CD1c-positive myeloid dendritic cell (primary cell): ENCODE measurements at regions not wholly inside any gene's neighbourhood (a gene's known extent, or its start where the extent isn't known, plus 50 kb on each side); places are given as distances from the start of the nearest gene placed in this dataset.
"Not testable (repeated sequence)": the region's sequence is repeated elsewhere in the genome, so short reads cannot be mapped to it uniquely, and the experiment has no call there.

ENCODE experiments used
- DNase-seq: peaks from one replicate; pipeline ENCODE4 v3.0.0-alpha.2; 2016; ENCODE audit errors: extremely low spot score

DNA sequence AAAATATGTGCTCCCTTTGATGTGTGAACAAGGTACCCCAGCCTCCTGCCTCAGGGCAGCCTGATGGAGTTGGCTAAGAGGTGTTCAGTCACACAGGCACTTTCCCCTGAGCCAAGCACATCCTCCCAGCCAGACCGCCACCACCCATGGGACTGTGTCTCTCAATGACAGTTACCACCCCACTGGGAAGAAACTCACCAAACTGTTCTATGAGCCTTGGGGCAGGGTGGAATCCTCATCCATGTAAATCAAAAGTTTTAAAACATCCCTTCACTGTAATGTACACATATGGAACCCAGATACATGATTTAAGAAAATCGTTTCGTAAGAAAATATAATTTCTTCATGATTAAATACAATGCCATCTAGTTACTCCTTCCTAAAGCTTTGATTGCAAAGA lies 138.4 kb upstream of the LSM14A start:
- DNase-seq = no peak

DNA sequence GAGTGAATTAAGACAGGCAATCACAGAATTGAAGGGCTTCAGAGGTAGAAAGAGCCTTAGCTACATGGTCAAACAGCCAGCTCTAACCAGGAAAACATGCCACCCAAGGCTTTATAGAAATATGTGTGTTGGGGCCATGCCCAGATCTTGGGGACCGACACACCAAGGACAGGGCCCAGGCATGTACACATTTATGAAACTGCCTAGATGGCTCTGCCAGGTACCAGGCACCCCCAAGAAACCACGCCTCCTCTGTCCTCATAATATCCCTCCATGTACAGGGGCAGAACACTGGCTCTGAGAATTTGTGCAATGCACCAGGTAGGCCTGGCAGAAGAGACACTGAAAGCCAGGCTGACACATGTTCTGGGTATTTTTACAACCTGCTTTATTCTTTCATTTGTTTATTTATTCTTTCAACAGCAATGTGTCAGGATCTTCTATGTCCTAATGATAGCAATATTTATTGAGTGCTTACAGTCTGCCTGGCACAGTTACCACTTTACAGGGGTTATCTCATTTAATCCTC lies 137.9 kb upstream of the LSM14A start:
- DNase-seq = no peak

DNA sequence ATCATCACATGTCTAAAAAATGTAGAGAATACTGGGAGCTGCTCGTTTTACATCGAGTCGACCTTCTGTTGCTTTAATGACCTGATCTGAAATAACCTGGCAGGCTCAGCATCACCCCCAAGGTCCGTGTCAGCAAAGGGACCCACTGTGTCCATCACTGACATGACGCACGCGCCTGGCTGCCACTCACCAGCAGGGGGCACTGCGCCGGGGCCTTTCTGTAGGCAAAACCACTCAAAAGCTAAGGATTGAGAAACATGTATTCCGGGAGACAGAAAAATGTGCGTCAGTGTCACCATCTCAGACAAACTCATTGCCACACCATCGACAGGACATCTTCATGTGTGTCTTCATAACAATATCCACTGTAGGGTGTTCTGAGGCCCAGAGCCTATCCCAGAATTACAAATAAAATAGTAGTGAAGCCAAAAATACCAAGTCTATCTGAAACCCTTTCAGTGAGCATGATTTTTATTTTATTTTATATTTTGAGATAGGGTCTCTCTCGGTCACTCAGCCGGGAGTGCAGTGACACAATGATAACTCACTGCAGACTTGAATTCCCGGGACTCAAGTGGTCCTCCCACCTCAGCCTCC lies 130.3 kb upstream of the LSM14A start:
- peak; percentile 68 for DNase-seq

DNA sequence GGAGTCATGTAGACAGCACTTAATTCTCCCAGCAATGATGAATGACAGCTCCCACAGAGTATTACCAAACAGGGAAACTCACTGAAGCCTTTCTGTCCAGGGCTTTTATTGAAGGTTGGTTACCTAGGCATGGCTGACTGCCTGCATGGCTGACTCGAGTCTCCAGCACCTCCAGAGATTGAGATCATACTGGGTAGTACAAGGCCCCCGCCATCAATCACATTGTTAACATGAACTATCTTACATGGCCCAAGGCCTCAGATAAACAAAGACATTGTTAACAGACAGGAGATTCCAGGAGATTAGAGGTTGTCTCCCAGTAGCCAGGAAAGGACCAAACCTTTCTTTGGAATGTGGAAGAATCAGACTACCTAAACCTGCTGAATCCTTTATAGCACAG lies 128.3 kb upstream of the LSM14A start:
- no peak for DNase-seq

DNA sequence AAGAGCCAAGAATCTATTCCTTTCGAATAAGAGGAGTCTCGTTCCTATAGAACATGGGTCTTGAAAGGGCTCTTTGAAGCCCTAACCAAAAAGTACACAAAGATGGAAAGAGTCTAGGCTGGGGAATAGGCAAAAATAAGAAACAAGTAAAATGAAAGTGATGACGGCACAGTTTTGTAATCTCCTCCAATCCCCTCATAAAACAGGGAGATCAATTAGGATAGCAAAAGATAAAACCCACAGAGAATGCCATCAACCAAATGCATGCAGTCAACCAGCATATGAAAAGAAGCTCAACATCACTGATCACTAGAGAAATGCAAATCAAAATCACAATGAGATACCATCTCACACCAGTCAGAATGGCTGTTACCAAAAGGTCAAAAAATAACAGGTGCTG lies 122.4 kb upstream of the LSM14A start:
- no peak for DNase-seq

DNA sequence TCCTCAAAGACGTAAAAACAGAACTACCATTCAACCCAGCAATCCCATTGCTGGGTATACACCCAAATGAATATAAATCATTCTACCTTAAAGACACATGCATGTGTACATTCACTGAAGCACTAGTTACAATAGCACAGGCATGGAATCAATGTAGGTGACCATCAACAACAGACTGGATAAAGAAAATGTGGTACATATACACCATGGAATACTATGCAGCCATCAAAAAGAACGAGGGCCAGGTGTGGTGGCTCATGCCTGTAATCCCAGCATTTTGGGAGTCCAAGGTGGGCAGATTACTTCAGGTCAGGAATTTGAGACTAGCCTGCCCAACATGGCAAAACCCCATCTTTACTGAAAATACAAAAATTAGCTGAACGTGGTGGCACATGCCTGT lies 121.9 kb upstream of the LSM14A start:
- not testable (repeated sequence) for DNase-seq

DNA sequence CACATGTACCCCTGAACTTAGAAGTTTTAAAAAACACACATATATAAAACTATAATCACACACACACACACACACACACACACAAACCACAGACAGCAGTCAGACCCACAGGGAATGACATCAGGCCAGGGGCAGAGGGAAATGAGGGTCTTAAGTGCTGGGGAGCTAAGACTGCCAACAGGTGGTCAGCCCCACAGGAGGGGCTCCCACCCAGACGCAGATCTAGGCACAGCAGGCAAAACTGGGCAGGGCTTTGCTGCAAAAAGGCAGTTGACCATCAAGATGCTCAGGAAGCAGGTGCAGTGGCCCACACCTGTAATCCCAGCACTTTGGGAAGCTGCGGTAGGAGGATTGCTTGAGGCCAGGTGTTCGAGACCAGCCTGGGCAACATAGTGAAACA lies 121.0 kb upstream of the LSM14A start:
- DNase-seq = no peak

DNA sequence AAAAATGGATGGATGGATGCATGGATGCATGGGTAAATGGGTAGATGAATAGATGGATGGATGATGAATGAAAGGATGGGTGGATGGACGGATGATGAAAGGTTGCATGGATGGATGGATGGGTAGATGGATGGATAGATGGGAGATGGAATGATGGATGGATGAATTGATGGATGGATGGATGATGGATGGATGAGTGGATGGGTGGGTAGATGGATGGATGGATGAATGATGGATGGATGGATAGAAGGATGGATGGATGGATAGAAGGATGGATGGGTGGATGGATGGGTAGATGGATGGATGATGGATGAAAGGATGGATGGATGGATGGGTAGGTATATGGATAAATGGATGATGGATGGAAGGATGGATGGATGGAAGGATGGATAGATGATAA lies 115.1 kb upstream of the LSM14A start:
- no peak for DNase-seq

DNA sequence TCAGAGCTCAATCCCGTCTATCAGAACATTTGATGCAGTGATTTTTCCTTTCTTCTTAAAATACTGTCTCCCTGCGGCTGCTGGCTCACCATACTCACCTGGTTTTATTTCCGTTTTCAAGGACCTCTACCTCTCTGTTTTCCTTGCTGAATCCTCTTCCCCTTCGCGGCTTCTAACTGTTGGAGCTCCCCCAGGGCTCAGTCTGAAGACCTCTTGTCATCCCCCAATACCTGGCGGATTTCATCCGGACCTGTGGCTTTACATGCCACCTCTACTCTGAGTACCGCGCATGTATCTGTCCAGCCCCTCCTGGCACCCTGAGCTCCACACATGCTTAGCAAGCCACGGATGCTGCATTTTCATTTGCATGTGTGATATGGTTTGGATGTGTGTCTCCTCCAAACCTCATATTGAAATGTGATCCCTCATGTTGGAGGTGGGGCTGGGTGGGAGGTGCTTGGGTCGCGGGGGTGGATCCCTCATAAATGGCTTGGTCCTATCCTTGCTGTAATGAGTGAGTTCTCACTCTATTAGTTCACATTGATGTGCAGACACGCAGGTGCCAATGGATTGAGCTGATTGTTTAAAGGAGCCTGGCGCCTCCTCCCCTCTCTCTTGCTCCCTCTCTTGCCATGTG lies 106.2 kb upstream of the LSM14A start:
- no peak for DNase-seq

DNA sequence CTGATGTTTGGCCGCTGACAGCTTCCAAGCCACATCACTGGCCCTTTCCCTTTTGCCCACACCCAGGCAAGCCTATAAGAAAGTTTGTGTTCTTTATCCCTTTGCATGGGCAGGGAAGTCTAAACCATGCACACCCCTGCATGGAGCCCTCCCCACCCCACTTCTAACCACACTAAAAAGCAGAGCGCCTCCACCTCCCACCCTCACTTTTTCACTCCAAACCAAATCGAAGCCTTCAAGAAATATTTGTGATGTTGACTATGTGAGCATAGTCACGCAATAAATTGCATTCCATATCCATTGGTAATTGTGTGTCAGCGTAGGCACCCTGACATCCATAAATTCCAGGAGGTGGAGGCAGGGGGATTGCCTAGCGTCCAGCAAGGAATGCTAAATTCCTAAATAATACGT lies 104.4 kb upstream of the LSM14A start:
- no peak for DNase-seq

DNA sequence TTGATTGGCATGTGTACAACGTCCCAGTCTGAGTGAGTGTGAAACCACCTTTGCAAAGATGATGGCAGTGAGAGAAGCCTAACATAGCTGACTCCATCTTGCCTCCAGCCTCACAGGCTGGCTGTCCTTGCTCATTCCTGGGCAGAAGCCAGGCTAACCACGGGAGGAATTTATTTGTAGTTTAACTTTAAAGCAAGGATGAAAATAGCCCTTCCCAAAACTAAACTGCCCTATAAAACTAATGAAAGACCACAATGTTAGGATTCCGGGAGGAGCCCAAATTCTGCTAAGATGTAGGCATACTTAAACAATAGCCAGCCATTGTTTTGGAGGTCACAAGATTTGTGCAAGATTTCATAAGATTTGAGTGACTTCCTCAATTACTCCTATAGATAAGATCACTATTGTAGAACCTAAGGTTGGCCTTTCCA lies 96.6 kb upstream of the LSM14A start:
- no peak for DNase-seq

DNA sequence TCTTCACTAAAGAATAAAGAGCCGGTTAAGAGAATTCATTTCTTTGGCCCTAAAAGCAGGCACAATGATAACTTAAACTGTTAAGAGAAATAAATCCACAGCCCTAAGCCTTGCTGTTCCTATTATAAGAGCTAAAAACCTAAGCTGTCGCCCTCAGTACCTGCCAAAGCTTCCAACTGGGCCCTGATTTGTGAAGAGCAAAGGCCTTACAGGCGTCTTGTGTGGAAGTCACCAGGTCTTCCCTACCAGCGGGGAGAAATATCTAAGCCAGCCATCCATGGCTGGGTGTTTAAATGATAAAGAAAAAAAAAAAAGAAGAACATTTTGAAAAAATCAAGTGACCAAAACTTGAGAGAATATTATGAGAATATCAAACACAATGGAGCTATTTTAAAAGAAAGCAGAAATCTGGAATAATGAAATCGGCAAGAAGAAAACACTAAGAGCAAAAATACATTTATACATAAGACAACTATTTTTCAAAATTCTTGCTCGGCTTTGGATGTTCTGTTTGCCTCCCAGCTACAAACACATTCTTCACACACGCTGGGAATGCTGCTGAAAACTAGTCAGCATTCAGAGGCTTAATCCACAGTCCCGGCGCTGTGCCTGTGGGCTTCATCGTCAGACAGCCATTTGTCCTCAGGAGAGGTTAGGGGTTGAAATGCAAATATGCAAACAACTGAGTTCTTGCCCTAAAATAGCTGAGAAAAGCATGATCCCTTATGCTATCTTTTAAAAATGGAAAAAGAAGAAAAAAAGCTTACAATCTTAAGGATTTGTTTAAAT lies 89.8 kb upstream of the LSM14A start:
- DNase-seq = no peak

DNA sequence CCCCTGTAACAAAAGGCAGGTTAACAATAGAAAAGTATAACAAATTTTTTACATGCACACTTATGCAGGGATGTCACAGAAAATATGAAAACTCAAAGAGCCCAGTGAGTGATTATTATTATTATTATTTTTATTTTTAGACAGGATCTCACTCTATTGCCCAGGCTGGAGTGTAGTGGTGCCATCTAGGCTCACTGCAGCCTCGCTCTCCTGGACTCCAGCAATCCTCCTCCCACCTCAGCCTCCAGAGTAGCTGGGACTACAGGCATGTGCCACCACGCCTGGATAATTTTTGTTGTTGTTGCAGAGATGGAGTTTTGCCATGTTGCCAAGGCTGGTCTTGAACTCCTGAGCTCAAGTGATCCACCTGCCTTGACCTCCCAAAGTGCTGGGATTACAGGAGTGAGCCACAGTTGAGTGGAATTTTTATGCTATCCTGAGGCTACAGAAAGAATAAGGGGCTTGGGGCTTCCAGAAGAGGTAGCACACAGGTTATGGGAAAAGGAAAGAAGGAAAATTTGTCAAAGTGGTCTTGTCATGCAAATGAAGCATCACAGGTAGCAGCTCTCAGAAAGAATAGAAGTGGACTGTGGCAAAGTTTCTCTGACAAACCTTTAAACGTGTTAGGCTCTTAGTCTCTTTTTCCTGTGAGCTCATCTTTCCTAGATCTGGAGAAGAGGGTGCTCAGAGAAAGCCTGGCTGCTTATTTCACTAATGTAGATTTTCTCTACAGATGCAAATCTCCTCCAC lies 87.7 kb upstream of the LSM14A start:
- DNase-seq = no peak

DNA sequence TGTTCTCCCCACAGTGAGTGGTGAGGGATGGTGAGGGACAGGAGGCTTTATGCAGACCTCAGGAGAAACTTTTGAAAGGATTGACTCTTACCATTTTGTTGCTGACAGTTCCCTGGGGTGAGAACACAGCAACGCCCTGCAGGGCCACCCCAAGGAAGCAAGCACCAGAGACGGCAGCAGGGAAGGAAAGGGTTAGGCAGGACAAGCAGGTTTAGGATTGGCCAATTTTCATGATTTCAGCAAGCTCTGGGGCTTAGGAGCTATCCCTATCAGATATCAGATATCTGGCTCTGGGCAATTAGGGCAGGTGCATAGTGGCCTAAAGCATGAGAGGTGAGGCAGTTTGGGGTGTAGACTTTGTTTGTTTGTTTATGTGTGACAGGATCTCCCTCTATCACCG lies 87.0 kb upstream of the LSM14A start:
- DNase-seq = no peak

DNA sequence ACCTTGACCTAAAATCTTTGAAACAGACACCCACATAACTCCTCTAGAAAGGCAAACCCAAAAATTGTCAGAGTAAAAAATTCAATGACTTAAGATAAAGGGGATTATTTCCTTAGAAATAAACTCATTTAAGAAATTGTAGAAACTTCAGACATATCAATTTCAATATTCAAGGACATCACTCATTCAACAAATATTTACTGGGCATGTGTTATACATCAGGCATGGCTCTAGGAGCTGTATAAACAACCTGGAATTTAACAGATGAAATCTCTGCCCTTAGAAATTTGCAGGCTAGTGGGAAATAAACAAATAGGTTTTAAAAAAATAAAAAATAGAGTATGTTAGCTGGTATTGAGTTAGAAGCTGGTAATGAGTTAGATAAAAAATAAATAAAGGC lies 84.0 kb upstream of the LSM14A start:
- no peak for DNase-seq

DNA sequence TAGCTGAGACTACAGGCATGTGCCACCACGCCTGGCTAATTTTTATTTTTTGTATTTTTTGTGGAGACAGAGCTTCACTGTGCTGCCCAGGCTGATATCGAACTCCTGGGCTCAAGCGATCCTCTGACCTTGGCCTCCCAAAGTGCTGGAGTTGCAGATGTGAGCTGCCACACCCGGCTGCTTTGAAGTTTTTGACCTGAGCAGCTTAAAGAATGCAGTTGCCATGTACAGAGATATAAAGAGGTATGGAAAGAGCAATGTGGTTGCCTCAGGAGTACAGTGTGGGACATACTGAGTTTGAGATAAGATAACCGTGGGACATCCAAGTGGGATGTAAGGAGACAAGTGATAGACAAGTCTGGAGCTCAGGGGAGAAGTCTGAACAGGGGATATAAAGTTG lies 82.7 kb upstream of the LSM14A start:
- DNase-seq = no peak

DNA sequence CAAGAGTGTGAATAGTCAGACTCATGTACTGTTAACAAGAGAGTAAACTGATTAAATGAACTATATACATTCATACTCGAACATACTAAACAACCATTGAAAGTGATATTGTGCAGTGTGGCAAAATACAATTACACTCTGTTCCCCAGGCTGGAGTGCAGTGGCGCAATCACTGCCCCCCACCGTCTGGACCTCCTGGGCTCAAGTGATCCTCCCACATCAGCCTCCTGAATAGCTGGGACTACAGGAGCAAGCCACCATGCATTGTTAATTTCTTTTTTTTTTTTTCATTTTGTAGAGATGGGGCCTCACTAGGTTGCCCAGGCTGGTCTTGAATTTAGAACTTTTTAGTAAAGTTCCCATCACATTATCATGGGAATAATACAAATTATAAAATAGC lies 77.3 kb upstream of the LSM14A start:
- DNase-seq = no peak

DNA sequence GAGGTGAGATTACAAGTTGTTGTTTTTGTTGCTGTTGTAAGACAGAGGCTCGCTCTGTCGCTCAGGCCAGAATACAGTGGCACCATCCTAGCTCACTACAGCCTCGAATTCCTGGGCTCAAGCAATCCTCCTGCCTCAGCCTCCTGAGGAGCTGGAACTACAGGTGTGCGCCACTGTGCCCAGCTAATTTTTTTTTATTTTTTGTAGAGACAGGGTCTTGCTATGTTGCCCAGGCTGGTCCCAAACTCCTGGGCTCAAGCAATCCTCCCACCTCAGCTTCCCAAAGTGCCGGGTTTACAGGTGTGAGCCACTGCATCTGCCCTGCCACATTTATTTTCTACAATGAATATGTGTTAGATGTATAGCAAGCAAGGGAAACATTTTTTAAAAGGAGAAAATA lies 76.9 kb upstream of the LSM14A start:
- not testable (repeated sequence) for DNase-seq

DNA sequence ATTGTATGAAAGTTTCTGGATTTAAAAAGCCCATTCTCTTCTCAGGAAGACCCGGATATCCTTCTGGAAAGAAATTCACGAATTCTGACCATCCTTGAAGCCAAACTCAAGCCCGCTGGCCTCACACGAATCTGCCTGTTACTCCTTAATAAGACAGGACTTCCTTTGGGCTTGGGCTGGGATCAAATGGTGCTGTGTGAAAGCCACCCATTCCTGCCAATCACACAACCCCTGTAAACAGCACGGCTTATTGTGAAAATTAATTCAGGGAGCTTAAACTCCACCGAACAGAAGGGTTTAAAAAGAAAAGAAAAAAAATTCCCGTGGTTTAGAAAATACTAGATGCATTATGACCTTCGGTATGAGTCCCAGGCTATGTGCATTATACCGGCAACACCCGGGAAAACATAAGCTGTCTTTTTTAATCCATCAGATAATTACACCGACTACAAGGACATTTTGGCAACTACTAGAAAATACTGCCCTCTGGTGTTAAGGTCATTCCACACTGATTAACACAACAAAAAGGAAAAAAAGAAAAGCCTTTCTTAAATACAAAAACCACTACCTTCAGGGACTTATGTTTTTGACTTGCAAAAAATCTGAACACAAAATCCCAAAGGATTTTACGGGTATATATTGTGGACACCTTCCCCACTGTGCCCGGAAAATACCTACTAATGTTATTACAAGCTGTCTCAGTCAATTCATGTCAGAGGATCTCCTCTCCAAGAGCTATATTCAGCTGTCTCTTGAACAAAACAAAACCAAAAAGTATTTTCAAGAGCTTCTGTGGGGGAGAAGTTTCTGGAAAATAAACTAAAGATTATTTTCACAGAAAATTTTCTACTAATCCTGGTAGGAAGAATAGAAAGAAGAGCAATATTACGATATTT lies 76.0 kb upstream of the LSM14A start:
- peak; percentile 57 for DNase-seq

DNA sequence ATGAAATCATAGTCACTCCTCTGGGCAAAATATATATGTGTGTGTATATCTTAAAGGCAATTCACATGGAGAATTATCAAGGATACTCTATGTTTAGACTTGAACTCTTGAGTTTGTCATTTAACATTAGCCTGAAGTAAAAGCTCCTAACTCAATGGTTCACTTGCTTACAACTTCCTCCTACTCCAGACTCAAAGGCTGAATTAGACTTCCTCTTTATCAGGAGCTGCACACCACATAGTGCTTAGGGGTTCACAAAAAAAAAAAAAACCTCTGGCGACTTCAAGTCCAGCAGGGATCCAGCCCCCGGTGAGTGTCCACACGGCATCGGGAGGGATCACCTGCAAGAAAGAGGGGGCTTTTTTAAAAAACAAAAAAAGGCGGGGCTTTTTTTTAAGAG lies 68.2 kb upstream of the LSM14A start:
- DNase-seq = peak; percentile 34

DNA sequence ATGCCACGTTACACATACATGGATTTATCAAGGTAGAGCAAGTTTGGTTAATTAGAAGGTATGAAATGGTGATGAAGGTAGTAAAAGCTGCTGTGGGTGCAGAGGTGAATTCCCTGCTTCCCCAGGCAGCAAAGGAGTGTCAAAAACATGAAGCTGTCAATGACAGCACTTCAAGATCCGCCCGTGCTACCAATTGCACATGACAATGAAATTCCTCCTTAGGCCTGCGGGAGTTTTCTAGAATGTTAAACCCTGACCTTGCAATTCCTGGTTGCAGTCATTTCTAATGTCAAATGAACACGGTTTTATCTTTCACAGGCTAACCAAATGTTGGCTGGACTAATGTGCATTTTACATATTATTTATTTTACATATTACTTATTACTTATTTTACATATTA lies 67.7 kb upstream of the LSM14A start:
- DNase-seq = no peak
